IgD-negative memory B cell (primary cell): ENCODE measurements at regions not wholly inside any gene's neighbourhood (a gene's known extent, or its start where the extent isn't known, plus 50 kb on each side); places are given as distances from the start of the nearest gene placed in this dataset.
"Not testable (repeated sequence)": the region's sequence is repeated elsewhere in the genome, so short reads cannot be mapped to it uniquely, and the experiment has no call there.

Experiments
- H3K27ac Mint-ChIP-seq, 3 donors: one replicate each; pipeline ENCODE4 v1.8.0; 2020 to 2022; ENCODE audit warnings: mild to moderate bottlenecking in 3 of 3, mixed read lengths in 3 of 3, moderate library complexity in 1 of 3
- H3K27me3 Mint-ChIP-seq: one replicate; pipeline ENCODE4 v1.8.0; 2021; ENCODE audit warnings: mixed read lengths
- H3K36me3 Mint-ChIP-seq: one replicate; pipeline ENCODE4 v1.8.0; 2020; ENCODE audit warnings: mild to moderate bottlenecking, mixed read lengths
- H3K4me1 Mint-ChIP-seq, 3 donors: one replicate each; pipeline ENCODE4 v1.8.0; 2020 to 2022; ENCODE audit warnings: mixed read lengths in 3 of 3, mild to moderate bottlenecking in 1 of 3
- H3K4me3 Mint-ChIP-seq, 4 donors: one replicate each; pipeline ENCODE4 v1.8.0; 2020 to 2022; ENCODE audit warnings: mild to moderate bottlenecking in 4 of 4, mixed read lengths in 4 of 4, moderate library complexity in 3 of 4
- H3K9me3 Mint-ChIP-seq, 3 donors: one replicate each; pipeline ENCODE4 v1.8.0; 2020 to 2021; ENCODE audit warnings: mixed read lengths in 3 of 3, mild to moderate bottlenecking in 1 of 3

GRCh38 chr4:151534195-151534594 is 125.2 kb downstream of the FHIP1A start:
- no peak overlapping the region for H3K4me3 Mint-ChIP-seq
- no peaks in the 10 kb centered on the region for H3K4me1 Mint-ChIP-seq
- H3K27ac Mint-ChIP-seq: no peak overlapping the region
- peaks cover 3% of the 10 kb centered on the region for H3K27me3 Mint-ChIP-seq
- no peaks in the 10 kb centered on the region for H3K9me3 Mint-ChIP-seq
- no peaks in the 10 kb centered on the region for H3K36me3 Mint-ChIP-seq

- peaks cover 6% of the 10 kb centered on the region for H3K27me3 Mint-ChIP-seq
- no peaks in the 10 kb centered on the region for H3K9me3 Mint-ChIP-seq
- peaks cover 2% of the 10 kb centered on the region for H3K36me3 Mint-ChIP-seq
- no peak overlapping the region for H3K27ac Mint-ChIP-seq
- H3K4me3 Mint-ChIP-seq: no peak overlapping the region
- no peaks in the 10 kb centered on the region for H3K4me1 Mint-ChIP-seq
Measured at GRCh38 chr4:151535366-151535765, 126.4 kb downstream of the FHIP1A start.

GRCh38 chr4:151537687-151538086 is 128.7 kb downstream of the FHIP1A start:
- Mint-ChIP-seq H3K36me3 (peaks cover 2% of the 10 kb centered on the region), H3K9me3 (no peaks in the 10 kb centered on the region), H3K4me3 (no peak overlapping the region), H3K4me1 (no peaks in the 10 kb centered on the region), H3K27me3 (peaks cover 6% of the 10 kb centered on the region), H3K27ac (no peak overlapping the region)

GRCh38 chr4:151538963-151539362 is 130.0 kb downstream of the FHIP1A start:
- Mint-ChIP-seq H3K9me3 (no peaks in the 10 kb centered on the region), H3K36me3 (peaks cover 2% of the 10 kb centered on the region), H3K27me3 (peaks cover 7% of the 10 kb centered on the region), H3K4me3 (no peak overlapping the region), H3K4me1 (no peaks in the 10 kb centered on the region), H3K27ac (no peak overlapping the region)

- H3K4me1 Mint-ChIP-seq: no peaks in the 10 kb centered on the region
- H3K27me3 Mint-ChIP-seq: peaks cover 8% of the 10 kb centered on the region
- H3K36me3 Mint-ChIP-seq: peaks cover 2% of the 10 kb centered on the region
- no peak overlapping the region for H3K27ac Mint-ChIP-seq
- no peaks in the 10 kb centered on the region for H3K9me3 Mint-ChIP-seq
- H3K4me3 Mint-ChIP-seq: no peak overlapping the region
Measured at GRCh38 chr4:151540728-151541388, 131.9 kb downstream of the FHIP1A start.

GRCh38 chr4:151541389-151542071 is 132.6 kb downstream of the FHIP1A start:
- H3K27ac Mint-ChIP-seq: no peak overlapping the region
- peaks cover 8% of the 10 kb centered on the region for H3K27me3 Mint-ChIP-seq
- peaks cover 2% of the 10 kb centered on the region for H3K36me3 Mint-ChIP-seq
- H3K4me3 Mint-ChIP-seq: no peak overlapping the region
- H3K4me1 Mint-ChIP-seq: no peaks in the 10 kb centered on the region
- H3K9me3 Mint-ChIP-seq: no peaks in the 10 kb centered on the region

GRCh38 chr4:151548708-151549107 is 139.7 kb downstream of the FHIP1A start:
- H3K27ac Mint-ChIP-seq: no peak overlapping the region
- no peaks in the 10 kb centered on the region for H3K4me1 Mint-ChIP-seq
- peaks cover 5 to 10% (median 10%) of the 10 kb centered on the region in 3 donors for H3K9me3 Mint-ChIP-seq
- no peaks in the 10 kb centered on the region for H3K36me3 Mint-ChIP-seq
- H3K27me3 Mint-ChIP-seq: peaks cover 3% of the 10 kb centered on the region
- H3K4me3 Mint-ChIP-seq: no peak overlapping the region

GRCh38 chr4:151549378-151549777 is 140.4 kb downstream of the FHIP1A start:
- peaks cover 5 to 12% (median 10%) of the 10 kb centered on the region in 3 donors for H3K9me3 Mint-ChIP-seq
- not testable (repeated sequence) for H3K4me1 Mint-ChIP-seq, H3K27me3 Mint-ChIP-seq, H3K27ac Mint-ChIP-seq, H3K4me3 Mint-ChIP-seq, H3K36me3 Mint-ChIP-seq

- Mint-ChIP-seq H3K9me3 (peaks cover 3 to 12% (median 8%) of the 10 kb centered on the region in 3 donors), H3K4me1 (no peaks in the 10 kb centered on the region), H3K4me3 (no peak overlapping the region), H3K27ac (peak overlapping the region in 1 of 3 donors; percentile 25), H3K27me3 (peaks cover 4% of the 10 kb centered on the region), H3K36me3 (no peaks in the 10 kb centered on the region)
Measured at GRCh38 chr4:151553874-151554273, 144.9 kb downstream of the FHIP1A start.

- no peaks in the 10 kb centered on the region for H3K4me1 Mint-ChIP-seq
- peaks cover 5% of the 10 kb centered on the region for H3K27me3 Mint-ChIP-seq
- peaks cover 0 to 12% (median 5%) of the 10 kb centered on the region in 3 donors for H3K9me3 Mint-ChIP-seq
- H3K27ac Mint-ChIP-seq: no peak overlapping the region
- H3K4me3 Mint-ChIP-seq: no peak overlapping the region
- no peaks in the 10 kb centered on the region for H3K36me3 Mint-ChIP-seq
Measured at GRCh38 chr4:151555151-151555945, 146.4 kb downstream of the FHIP1A start.

- Mint-ChIP-seq H3K27me3 (peaks cover 8% of the 10 kb centered on the region), H3K36me3 (no peaks in the 10 kb centered on the region), H3K4me1 (no peaks in the 10 kb centered on the region), H3K9me3 (peaks cover 0 to 3% (median 0%) of the 10 kb centered on the region in 3 donors), H3K27ac (no peak overlapping the region), H3K4me3 (no peak overlapping the region)
Measured at GRCh38 chr4:151558496-151559113, 149.6 kb downstream of the FHIP1A start.

GRCh38 chr4:151559595-151559994 is 150.6 kb downstream of the FHIP1A start:
- H3K27ac Mint-ChIP-seq: no peak overlapping the region
- no peaks in the 10 kb centered on the region for H3K4me1 Mint-ChIP-seq
- no peaks in the 10 kb centered on the region for H3K36me3 Mint-ChIP-seq
- H3K9me3 Mint-ChIP-seq: no peaks in the 10 kb centered on the region
- peaks cover 10% of the 10 kb centered on the region for H3K27me3 Mint-ChIP-seq
- no peak overlapping the region for H3K4me3 Mint-ChIP-seq

GRCh38 chr4:151561551-151562256 is 152.7 kb downstream of the FHIP1A start:
- no peaks in the 10 kb centered on the region for H3K36me3 Mint-ChIP-seq
- H3K27me3 Mint-ChIP-seq: peaks cover 18% of the 10 kb centered on the region
- peaks cover 0 to 2% (median 0%) of the 10 kb centered on the region in 3 donors for H3K9me3 Mint-ChIP-seq
- no peak overlapping the region for H3K27ac Mint-ChIP-seq
- H3K4me3 Mint-ChIP-seq: no peak overlapping the region
- H3K4me1 Mint-ChIP-seq: peaks cover 0 to 2% (median 2%) of the 10 kb centered on the region in 3 donors

GRCh38 chr4:151563194-151563593 is 154.2 kb downstream of the FHIP1A start:
- H3K27me3 Mint-ChIP-seq: peaks cover 18% of the 10 kb centered on the region
- H3K4me1 Mint-ChIP-seq: peaks cover 1 to 12% (median 9%) of the 10 kb centered on the region in 3 donors
- H3K4me3 Mint-ChIP-seq: no peak overlapping the region
- H3K36me3 Mint-ChIP-seq: no peaks in the 10 kb centered on the region
- H3K9me3 Mint-ChIP-seq: peaks cover 0 to 2% (median 0%) of the 10 kb centered on the region in 3 donors
- no peak overlapping the region for H3K27ac Mint-ChIP-seq
